Kidney (tissue), 13 donors: ENCODE measurements at regions not wholly inside any gene's neighbourhood (a gene's known extent, or its start where the extent isn't known, plus 50 kb on each side); places are given as distances from the start of the nearest gene placed in this dataset.
A peak's percentile ranks its signal among the peaks of the same experiment; 100 is the strongest.

Source experiments
- DNase-seq, 5 donors: peaks; one replicate each; pipeline ENCODE4 v3.0.0-alpha.2; 2013 to 2020
- FAIRE-seq: peaks from 2 replicates; lab custom pipeline; 2012; peaks lifted over from hg19 to GRCh38; lab: Jason Lieb, UNC
- H3K27ac ChIP-seq, 2 donors: one replicate each; pipeline ENCODE4 v1.7.0; 2013; ENCODE audit warnings: low read depth in 2 of 2, low read length in 2 of 2, inconsistent platforms in 1 of 2
- H3K27me3 ChIP-seq: one replicate; pipeline ENCODE4 v1.7.1; 2013; ENCODE audit warnings: low read length, inconsistent platforms; ENCODE audit not compliant: control insufficient read depth, insufficient read depth
- H3K36me3 ChIP-seq, 3 donors: one replicate each; pipeline versions ENCODE4 v1.7.0 to v1.7.1; 2013; ENCODE audit warnings: low read length in 3 of 3, control low read depth in 1 of 3, inconsistent platforms in 1 of 3; ENCODE audit not compliant: insufficient read depth in 3 of 3, control insufficient read depth in 2 of 3
- H3K4me1 ChIP-seq, 3 donors: one replicate each; pipeline versions ENCODE4 v1.7.0 to v1.7.1; 2013; ENCODE audit warnings: low read length in 3 of 3, inconsistent platforms in 1 of 3, low read depth in 1 of 3; ENCODE audit not compliant: control insufficient read depth in 2 of 3, insufficient read depth in 2 of 3
- H3K4me3 ChIP-seq, 3 donors: one replicate each; pipeline versions ENCODE4 v1.7.0 to v1.8.1; 2013; ENCODE audit warnings: low read length in 3 of 3, control low read depth in 1 of 3, inconsistent platforms in 1 of 3
- H3K9ac ChIP-seq, 3 donors: one replicate each; pipeline versions ENCODE4 v1.7.0 to v1.7.1; 2013; ENCODE audit warnings: low read length in 3 of 3, control low read depth in 1 of 3, inconsistent platforms in 1 of 3
- H3K9me3 ChIP-seq, 3 donors: one replicate each; pipeline versions ENCODE4 v1.7.0 to v1.7.1; 2013; ENCODE audit warnings: low read length in 3 of 3, control low read depth in 1 of 3, inconsistent platforms in 1 of 3; ENCODE audit not compliant: control insufficient read depth in 2 of 3, insufficient read depth in 1 of 3
- CTCF ChIP-seq: IDR thresholded peaks from 3 replicates; pipeline ENCODE4 v1.5.1; 2012; ENCODE audit warnings: mild to moderate bottlenecking, moderate library complexity, borderline replicate concordance; ENCODE audit not compliant: insufficient read depth; ENCODE audit errors: extremely low read depth
- intact Hi-C: fragments of 100-400 bp; cut with DNase I; formaldehyde crosslinking; loops from one replicate; pipeline ENCODE4 v1.11.1; 2022
- donor health status: control.
- donor health status: control.
- donor health status: control.
- donor health status: control.
- donor health status: control.
- donor health status: DM: yes; HTN: yes; CAD: no.
- donor health status: Normal renal cell carcinoma (clear cell type).

DNA sequence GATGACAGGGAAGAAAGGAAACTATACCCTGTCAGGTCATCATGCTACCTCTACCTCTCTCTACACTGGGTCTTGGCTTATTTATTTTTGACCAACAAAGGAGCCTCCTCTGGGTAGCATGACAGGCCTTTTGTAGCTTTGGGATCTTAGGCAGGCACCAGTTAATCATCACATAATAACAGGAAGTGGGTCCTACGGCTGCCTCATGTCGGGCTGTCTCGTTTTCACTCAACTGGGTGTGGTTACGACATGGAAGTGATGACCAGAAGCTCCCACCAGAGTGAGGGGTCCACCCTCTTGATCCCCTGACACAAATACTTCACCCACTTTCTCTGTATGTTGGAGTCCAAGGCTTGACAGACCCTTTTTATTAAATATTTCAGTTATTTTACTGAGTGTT is 105.3 kb downstream of the CD47 start:
- no peak for FAIRE-seq

GRCh38 chr3:107983247-107983646 is 107.6 kb downstream of the CD47 start:
- Histone ChIP-seq H3K27me3 (no peaks in the 10 kb centered on the region), H3K4me1 (peaks cover 0 to 7% (median 0%) of the 10 kb centered on the region in 3 donors), H3K27ac (no peak overlapping the region), H3K36me3 (no peaks in the 10 kb centered on the region), H3K9me3 (no peaks in the 10 kb centered on the region), H3K4me3 (no peak overlapping the region), H3K9ac (no peak overlapping the region)
- DNase-seq (no peak), FAIRE-seq (no peak)
- intact Hi-C loops: no loop called here
- no peak for TF ChIP-seq CTCF

More for the DNA sequence above, 105.3 kb downstream of the CD47 start:
- Histone ChIP-seq H3K4me1 (peaks cover 0 to 7% (median 0%) of the 10 kb centered on the region in 3 donors), H3K9ac (no peak overlapping the region), H3K36me3 (no peaks in the 10 kb centered on the region), H3K27ac (no peak overlapping the region), H3K27me3 (no peaks in the 10 kb centered on the region), H3K9me3 (no peaks in the 10 kb centered on the region), H3K4me3 (no peak overlapping the region)
- intact Hi-C loops: no loop called here
- TF ChIP-seq CTCF: no peak
- DNase-seq: no peak

GRCh38 chr3:107982165-107982564 is 108.7 kb downstream of the CD47 start:
- TF ChIP-seq CTCF: no peak
- Histone ChIP-seq H3K27me3 (no peaks in the 10 kb centered on the region), H3K4me1 (peaks cover 0 to 7% (median 0%) of the 10 kb centered on the region in 3 donors), H3K9me3 (no peaks in the 10 kb centered on the region), H3K4me3 (no peak overlapping the region), H3K27ac (no peak overlapping the region), H3K9ac (no peak overlapping the region), H3K36me3 (no peaks in the 10 kb centered on the region)
- intact Hi-C loops: no loop called here
- FAIRE-seq (no peak), DNase-seq (no peak)

DNA sequence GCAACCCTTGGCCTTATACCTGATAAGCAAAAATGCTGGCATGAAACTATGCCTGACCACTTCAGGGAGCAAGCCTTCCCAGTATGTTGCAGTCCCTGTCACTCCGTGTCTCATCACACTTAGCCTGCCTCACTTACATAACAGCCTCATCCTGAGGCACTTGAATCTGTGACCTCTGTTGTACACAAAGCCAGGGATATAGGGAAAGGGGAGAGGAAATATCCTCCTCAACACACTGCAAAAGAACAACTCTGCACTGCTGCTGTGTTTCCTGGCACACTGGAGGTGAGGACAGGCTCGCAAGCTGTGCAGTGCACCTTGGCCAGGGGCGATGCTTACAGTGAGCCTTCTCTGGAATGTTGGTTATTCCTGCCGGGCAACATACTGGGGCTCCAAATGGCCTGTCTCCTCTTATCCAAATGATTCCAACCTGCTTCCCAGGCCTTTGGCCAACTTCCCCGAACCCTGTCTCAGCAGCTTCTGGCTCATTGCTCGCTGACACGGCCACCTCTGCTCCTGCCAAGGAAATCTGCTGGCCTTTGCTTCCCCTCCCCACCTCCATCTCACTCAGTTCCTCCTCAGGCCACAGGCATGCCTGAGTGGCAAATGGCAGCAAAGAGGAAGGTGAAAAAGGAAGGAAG is 109.2 kb downstream of the CD47 start:
- no peaks in the 10 kb centered on the region for H3K36me3 ChIP-seq
- intact Hi-C loops: no loop called here
- no peak overlapping the region for H3K9ac ChIP-seq
- peaks cover 0 to 7% (median 0%) of the 10 kb centered on the region in 3 donors for H3K4me1 ChIP-seq
- H3K4me3 ChIP-seq: no peak overlapping the region
- no peaks in the 10 kb centered on the region for H3K9me3 ChIP-seq
- no peaks in the 10 kb centered on the region for H3K27me3 ChIP-seq
- no peak for FAIRE-seq
- peak in 3 of 5 donors; percentile 37 to 48 (median 46) for DNase-seq
- H3K27ac ChIP-seq: no peak overlapping the region
- no peak for TF ChIP-seq CTCF
